Coronary artery (tissue), 2 donors: ENCODE measurements at regions not wholly inside any gene's neighbourhood (a gene's known extent, or its start where the extent isn't known, plus 50 kb on each side); places are given as distances from the start of the nearest gene placed in this dataset.

Source experiments
- DNase-seq: peaks from one replicate; pipeline ENCODE4 v3.0.0-alpha.2; 2017; ENCODE audit warnings: low spot score
- H3K27ac ChIP-seq, 2 donors: fragments of 200-600 bp; sonication (generic); one replicate each; pipeline ENCODE4 v1.5.1; 2016 to 2019
- H3K4me3 ChIP-seq: fragments of 200-600 bp; sonication (generic); 2 replicates; pipeline ENCODE4 v1.5.1; 2016; ENCODE audit warnings: mild to moderate bottlenecking, moderate library complexity
- CTCF ChIP-seq: fragments of 200-600 bp; sonication (generic); IDR thresholded peaks from one replicate; pipeline ENCODE4 v1.5.1; 2019; ENCODE audit warnings: antibody characterized with exemption

- no peak for TF ChIP-seq CTCF
- Histone ChIP-seq H3K4me3 (no peak overlapping the region), H3K27ac (no peak overlapping the region)
- no peak for DNase-seq
Observed at GRCh38 chr4:60737858-60738257, 462.3 kb upstream of the ADGRL3 start.

DNA sequence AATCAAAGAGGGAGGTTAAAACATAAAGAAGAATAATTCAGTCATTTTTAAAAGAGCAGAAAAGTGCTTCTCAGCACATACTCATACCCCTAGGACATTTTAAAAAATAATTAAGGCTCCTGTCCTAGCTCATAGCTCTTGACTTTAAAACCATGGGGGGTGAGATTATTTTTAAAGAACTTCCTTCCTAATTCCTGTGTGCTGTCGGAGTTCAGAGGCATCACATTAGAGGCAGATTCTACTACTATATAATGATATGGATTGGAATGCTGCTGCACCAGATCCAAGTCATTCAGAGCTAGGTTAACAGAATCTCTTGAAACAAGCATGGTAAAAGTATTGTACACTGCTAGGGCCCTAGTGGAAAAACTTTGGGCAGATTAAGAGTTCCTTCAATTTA, 456.5 kb upstream of the ADGRL3 start:
- Histone ChIP-seq H3K4me3 (no peak overlapping the region), H3K27ac (no peak overlapping the region)
- DNase-seq = no peak
- TF ChIP-seq CTCF = no peak

DNA sequence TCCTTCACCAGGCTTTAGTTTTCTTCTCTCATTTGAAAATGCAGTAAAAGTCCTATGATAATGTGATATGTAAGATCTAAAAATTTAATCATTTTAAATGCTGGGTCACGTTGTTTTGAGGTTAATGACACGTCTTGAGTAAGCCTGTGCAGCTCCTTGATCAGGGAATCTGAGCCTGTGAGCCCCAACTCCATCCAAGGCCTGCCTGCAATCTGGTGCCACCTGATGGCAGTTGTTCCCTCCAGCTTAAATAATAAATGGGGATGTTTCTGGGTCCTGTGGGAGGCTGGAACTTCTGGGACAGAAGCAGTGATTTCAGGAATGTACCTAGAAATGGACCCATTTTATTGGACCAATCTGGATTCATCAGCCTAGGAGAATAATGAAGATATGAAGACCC, 455.4 kb upstream of the ADGRL3 start:
- no peak for TF ChIP-seq CTCF
- H3K4me3 ChIP-seq = no peak overlapping the region
- H3K27ac ChIP-seq = no peak overlapping the region
- DNase-seq = no peak

DNA sequence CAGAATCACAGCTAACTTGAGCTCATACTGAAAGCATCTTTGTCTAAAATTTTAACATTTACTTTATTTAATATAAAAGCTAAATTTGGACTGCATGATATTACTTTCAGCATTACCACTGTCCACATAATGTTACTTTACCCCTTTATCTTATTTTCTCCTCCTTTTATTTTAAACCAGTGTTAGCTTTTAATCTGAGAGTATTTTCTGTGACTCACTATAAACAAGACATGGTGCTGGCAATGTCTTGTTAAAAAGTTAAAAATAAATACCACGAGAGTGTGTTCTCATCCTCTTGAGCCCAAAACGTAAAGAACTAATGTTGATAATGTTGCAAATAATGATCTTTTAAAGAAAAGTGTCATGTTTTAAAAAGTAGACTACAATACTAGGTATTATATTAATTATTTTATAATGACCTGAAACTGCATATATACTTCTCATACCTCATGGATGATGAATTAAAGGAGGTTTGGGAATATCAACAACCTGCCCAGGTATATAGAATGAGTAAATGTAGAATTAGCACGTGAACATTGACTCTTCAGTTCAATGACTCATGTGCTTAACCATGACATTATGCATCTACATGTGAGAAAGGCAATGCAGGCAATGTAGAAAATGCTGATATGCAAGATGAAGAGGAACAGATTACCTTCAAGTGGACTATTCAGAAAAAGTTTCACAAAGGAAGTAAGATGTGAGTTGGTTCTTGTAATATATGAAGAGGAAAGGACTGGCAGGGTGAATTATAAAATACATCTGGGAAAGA, 454.1 kb upstream of the ADGRL3 start:
- TF ChIP-seq CTCF = no peak
- DNase-seq = no peak
- no peak overlapping the region for H3K4me3 ChIP-seq
- H3K27ac ChIP-seq = no peak overlapping the region

DNA sequence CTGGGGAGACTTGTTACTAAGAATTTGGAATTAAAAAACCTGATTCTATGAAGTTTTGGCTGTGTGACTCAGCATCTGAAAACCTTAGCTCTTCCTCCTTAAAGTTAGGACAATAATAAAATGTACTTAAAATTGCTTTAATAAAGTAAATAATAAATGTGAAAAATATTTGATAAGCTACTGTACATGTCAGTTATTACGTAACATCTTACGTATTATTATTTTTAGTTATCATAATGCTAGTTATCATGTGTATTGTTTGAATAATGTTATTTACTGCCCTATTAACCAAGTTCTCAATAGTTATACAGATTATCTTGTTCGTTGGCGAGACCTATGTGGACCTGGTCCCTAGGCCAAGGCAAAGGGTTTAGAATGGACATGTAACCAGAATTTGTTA, 449.2 kb upstream of the ADGRL3 start:
- H3K4me3 ChIP-seq = no peak overlapping the region
- H3K27ac ChIP-seq = no peak overlapping the region
- no peak for DNase-seq
- no peak for TF ChIP-seq CTCF

GRCh38 chr4:60757986-60758680, 442.0 kb upstream of the ADGRL3 start:
- TF ChIP-seq CTCF = no peak
- no peak for DNase-seq
- Histone ChIP-seq H3K4me3 (no peak overlapping the region), H3K27ac (no peak overlapping the region)
